ENCODE measurements at regions not wholly inside any gene's neighbourhood (a gene's known extent, or its start where the extent isn't known, plus 50 kb on each side); places are given as distances from the start of the nearest gene placed in this dataset.
"Not testable (repeated sequence)": the region's sequence is repeated elsewhere in the genome, so short reads cannot be mapped to it uniquely, and the experiment has no call there.

GRCh38 chr1:38497921-38498656 lies 361.5 kb downstream of the RRAGC start:
- no peak for DNase-seq

- not testable (repeated sequence) for DNase-seq
Measured at GRCh38 chr1:38493306-38493705, 366.3 kb downstream of the RRAGC start.

GRCh38 chr1:38489844-38490270 lies 369.7 kb downstream of the RRAGC start:
- DNase-seq = no peak

DNA sequence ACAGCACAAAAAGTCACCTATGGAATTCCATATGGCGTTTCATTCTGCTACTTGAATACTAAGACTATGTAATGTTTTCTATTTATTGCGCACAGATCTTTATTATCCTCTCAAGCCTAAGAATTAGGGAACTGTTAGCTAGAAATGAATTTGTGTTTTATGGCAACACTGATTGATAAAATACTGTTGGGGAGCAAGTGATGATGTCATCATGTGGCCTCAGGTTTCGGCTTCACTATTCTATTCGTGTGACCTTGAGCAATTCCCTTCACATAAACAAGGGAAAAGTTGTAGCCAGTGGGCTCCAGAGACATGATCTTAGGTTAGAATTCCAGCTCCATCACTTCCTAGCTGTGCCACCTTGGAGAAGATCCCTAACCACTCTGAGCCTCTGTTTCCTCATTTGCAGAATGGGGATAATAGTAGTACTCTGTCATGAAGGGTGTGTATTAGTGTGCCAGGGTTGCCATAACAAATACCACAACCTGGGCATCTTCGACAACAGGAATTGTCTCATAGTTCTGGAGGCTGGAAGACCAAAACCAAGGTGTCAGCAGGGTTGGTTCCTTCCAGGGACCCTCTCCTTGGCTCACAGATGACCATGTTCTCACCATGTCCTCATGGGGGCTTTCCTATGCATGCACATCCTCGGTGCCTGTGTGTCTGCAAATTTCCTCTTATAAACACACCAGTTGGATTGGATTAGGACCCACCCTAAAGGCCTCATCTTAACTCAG lies 371.2 kb downstream of the RRAGC start:
- no peak for DNase-seq

- no peak for DNase-seq
Measured at GRCh38 chr1:38487396-38487795, 372.2 kb downstream of the RRAGC start.

DNA sequence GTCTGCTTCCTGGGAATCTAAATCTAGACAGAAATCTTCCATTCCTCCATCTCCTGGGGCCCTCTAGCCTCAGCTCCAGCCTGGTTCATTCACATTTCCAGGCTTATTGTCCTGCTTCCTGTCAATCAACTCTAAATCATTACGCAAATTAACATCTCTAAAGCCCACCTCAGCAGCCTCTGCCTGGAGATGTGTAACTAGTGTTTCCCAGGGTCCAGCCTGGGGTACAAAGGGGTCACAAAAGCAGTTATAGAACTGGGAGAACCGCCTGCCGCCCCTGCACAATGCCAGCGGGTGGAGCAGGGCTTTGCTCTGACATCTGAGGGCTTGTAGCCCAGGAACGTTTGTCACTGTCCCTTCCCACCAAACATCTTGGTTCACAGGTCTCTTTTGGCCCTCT lies 373.5 kb downstream of the RRAGC start:
- DNase-seq = no peak

GRCh38 chr1:38481871-38482826 lies 377.4 kb downstream of the RRAGC start:
- DNase-seq = no peak

- not testable (repeated sequence) for DNase-seq
Measured at GRCh38 chr1:38479662-38480061, 379.9 kb downstream of the RRAGC start.

DNA sequence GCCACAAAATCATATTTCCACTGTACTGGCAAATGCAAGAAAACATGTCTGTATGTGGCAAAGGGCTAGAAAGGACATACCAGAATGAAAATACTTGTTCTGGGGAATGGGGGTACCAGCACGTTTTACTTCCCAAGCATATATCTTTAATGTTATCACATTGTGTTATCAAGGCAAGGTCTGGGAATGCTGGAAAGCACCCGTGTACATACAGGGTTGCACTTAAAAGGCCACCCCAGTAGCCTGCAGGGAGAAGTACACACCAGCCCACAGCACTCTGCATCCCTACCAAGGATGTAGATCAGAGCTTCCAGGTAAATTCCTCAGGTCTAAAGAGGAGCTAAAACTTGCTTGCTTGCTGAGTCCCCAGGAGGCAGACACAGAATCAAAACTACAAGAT lies 381.8 kb downstream of the RRAGC start:
- DNase-seq = no peak

- DNase-seq = no peak
Measured at GRCh38 chr1:38476850-38477178, 382.8 kb downstream of the RRAGC start.

DNA sequence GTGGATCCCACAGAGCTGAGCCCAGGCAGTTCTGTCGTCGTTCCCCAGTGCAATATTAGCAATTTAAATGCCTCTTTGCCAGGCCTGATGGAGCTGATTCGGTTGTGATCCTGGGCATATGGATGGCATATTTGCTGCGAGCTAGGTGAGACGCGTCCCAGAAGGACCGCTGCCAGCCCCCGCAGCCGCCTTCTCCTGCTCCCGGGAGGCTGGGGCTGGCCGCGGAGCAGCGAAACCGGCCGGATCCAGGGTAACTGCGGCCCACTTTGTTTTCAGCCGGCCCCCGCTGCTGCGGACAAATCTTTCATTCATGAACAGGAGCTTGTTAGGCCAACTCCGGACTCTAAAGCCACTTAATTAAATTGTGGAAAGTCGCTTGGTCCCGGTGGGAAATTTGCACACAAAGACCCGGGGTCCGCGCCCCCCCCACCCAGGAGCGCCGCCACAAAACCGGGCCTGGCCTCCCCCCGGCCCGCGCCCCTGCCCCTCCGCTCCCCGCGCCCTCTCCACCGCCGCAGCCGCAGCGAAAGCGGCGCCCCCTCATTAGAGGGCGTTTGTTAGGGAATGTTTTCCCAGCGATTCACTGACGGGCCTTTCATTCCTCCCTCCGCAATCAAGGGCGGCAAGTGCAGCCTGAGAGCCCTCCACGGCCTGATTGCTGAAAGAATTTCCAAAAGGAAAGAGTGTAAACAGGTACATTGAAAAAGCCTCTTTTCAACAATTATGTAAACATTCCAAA lies 383.3 kb downstream of the RRAGC start:
- no peak for DNase-seq

DNA sequence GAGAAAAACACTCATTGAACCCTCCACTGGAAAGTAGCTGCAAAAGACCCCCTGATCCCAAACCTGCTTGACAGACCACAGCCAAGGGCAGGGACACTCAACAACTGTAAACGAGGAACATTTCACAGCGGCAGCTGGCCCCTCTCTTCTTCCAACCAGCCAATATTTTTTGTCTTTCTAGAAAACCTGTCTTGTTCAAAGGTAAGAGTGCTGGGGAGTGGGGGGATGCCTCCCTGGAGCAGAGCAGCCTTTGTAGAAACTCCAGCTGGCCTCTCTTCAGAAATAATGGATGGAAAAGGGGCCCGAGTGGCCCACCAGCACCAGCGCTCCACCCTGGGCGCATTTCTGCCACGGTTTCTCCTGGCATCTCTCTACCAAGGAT lies 384.0 kb downstream of the RRAGC start:
- DNase-seq = no peak

- DNase-seq = no peak
Measured at GRCh38 chr1:38474738-38475623, 384.6 kb downstream of the RRAGC start.

- DNase-seq = no peak
Measured at GRCh38 chr1:38466487-38466886, 393.1 kb downstream of the RRAGC start.

GRCh38 chr1:38465460-38465859 lies 394.1 kb downstream of the RRAGC start:
- no peak for DNase-seq

DNA sequence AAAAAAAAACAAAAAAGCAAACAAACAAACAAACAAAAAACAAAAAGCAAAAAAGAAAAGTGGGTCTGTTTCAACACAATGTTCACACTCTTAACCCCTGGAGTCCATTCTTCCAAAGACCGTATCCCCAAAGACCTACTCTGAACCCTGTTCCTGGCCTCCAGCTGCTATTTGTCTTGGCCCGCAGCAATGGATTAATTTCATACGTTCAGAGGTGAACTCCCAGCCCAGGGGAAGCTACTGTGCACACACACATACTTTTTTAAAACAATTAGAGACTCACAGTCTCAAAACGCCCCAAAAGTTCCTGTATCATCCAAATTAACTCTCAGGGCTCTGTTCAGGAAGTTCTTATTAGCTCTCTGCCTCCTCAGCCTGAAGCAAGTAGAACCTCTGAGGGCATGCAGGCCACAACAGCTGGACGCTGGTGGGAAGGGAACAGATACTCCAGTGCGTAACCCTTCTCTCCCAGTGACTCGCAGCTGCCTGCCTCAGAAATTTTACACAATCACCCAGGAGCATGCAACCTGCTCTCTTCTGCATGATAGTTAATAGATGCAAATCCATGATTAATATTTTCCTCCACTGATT lies 395.4 kb downstream of the RRAGC start:
- DNase-seq = no peak

- no peak for DNase-seq
Measured at GRCh38 chr1:38463074-38463473, 396.5 kb downstream of the RRAGC start.

- no peak for DNase-seq
Measured at GRCh38 chr1:38456531-38456876, 403.1 kb downstream of the RRAGC start.

GRCh38 chr1:38455829-38456530 lies 403.6 kb downstream of the RRAGC start:
- no peak for DNase-seq

GRCh38 chr1:38454749-38455441 lies 404.7 kb downstream of the RRAGC start:
- DNase-seq = no peak
